H9 (cell line): ENCODE measurements at regions not wholly inside any gene's neighbourhood (a gene's known extent, or its start where the extent isn't known, plus 50 kb on each side); places are given as distances from the start of the nearest gene placed in this dataset.

Experiments
- DNase-seq: peaks from one replicate; pipeline ENCODE4 v3.0.0-alpha.2; 2017
- H2AFZ ChIP-seq: one replicate; pipeline ENCODE4 v1.6.1; 2013; ENCODE audit warnings: mild to moderate bottlenecking, low read length, control low read depth, moderate library complexity
- H2AK5ac ChIP-seq: 2 replicates; pipeline ENCODE4 v1.6.1; 2013; ENCODE audit warnings: low read length, control low read depth, mixed read lengths; ENCODE audit not compliant: insufficient read length
- H2BK120ac ChIP-seq: one replicate; pipeline ENCODE4 v1.6.1; 2013; ENCODE audit warnings: low read depth, mild to moderate bottlenecking, low read length, control low read depth, inconsistent platforms; ENCODE audit not compliant: poor library complexity, severe bottlenecking
- H2BK12ac ChIP-seq: 2 replicates; pipeline ENCODE4 v1.6.1; 2013; ENCODE audit warnings: low read length, control low read depth, mixed read lengths, low read depth; ENCODE audit not compliant: insufficient read length
- H2BK15ac ChIP-seq: 2 replicates; pipeline ENCODE4 v1.6.1; 2013; ENCODE audit warnings: low read depth, low read length, control low read depth
- H2BK20ac ChIP-seq: one replicate; pipeline ENCODE4 v1.6.1; 2013; ENCODE audit warnings: low read depth, mild to moderate bottlenecking, low read length, control low read depth, inconsistent platforms; ENCODE audit not compliant: poor library complexity, severe bottlenecking
- H2BK5ac ChIP-seq: 2 replicates; pipeline ENCODE4 v1.6.1; 2013; ENCODE audit warnings: low read length, control low read depth, mixed read lengths; ENCODE audit not compliant: insufficient read length
- H3K14ac ChIP-seq: 2 replicates; pipeline ENCODE4 v1.6.1; 2013; ENCODE audit warnings: low read length, control low read depth; ENCODE audit not compliant: insufficient read depth
- H3K18ac ChIP-seq: 2 replicates; pipeline ENCODE4 v1.6.1; 2013; ENCODE audit warnings: low read depth, mild to moderate bottlenecking, mixed read lengths, low read length, control low read depth; ENCODE audit not compliant: insufficient read length
- H3K23ac ChIP-seq: 2 replicates; pipeline ENCODE4 v1.6.1; 2013; ENCODE audit warnings: low read length, control low read depth, mixed read lengths, low read depth; ENCODE audit not compliant: insufficient read length
- H3K23me2 ChIP-seq: 2 replicates; pipeline ENCODE4 v1.6.1; 2013; ENCODE audit warnings: low read depth, mild to moderate bottlenecking, mixed read lengths, low read length, control low read depth; ENCODE audit not compliant: insufficient read length, poor library complexity, severe bottlenecking
- H3K27ac ChIP-seq: 2 replicates; pipeline ENCODE4 v1.5.1; 2013; ENCODE audit warnings: low read length, control low read depth, mixed read lengths, low read depth; ENCODE audit not compliant: insufficient read length
- H3K27me3 ChIP-seq: 2 replicates; pipeline ENCODE4 v1.6.1; 2013; ENCODE audit warnings: low read length, control low read depth, inconsistent platforms; ENCODE audit not compliant: insufficient read depth
- H3K4ac ChIP-seq: 2 replicates; pipeline ENCODE4 v1.6.1; 2013; ENCODE audit warnings: low read depth, mild to moderate bottlenecking, control low read depth, inconsistent platforms, low read length, moderate library complexity
- H3K4me1 ChIP-seq: 2 replicates; pipeline ENCODE4 v1.6.1; 2013; ENCODE audit warnings: low read length, control low read depth, inconsistent platforms; ENCODE audit not compliant: insufficient read depth
- H3K4me2 ChIP-seq: 2 replicates; pipeline ENCODE4 v1.6.1; 2013; ENCODE audit warnings: low read length, control low read depth, mixed read lengths; ENCODE audit not compliant: insufficient read length, insufficient read depth
- H3K56ac ChIP-seq: 2 replicates; pipeline ENCODE4 v1.6.1; 2013; ENCODE audit warnings: low read depth, mild to moderate bottlenecking, mixed read lengths, low read length, control low read depth; ENCODE audit not compliant: insufficient read length
- H3K79me1 ChIP-seq: 2 replicates; pipeline ENCODE4 v1.6.1; 2013; ENCODE audit warnings: low read depth, mild to moderate bottlenecking, moderate library complexity, low read length, control low read depth, inconsistent platforms; ENCODE audit not compliant: insufficient read depth, poor library complexity, severe bottlenecking
- H3K79me2 ChIP-seq: 2 replicates; pipeline ENCODE4 v1.6.1; 2013; ENCODE audit warnings: low read length, control low read depth, inconsistent platforms; ENCODE audit not compliant: insufficient read depth
- H3K9ac ChIP-seq: 2 replicates; pipeline ENCODE4 v1.6.1; 2013; ENCODE audit warnings: low read length, control low read depth, mixed read lengths; ENCODE audit not compliant: insufficient read length; ENCODE audit errors: extremely low read depth
- H3K9me3 ChIP-seq: one replicate; pipeline ENCODE4 v1.6.1; 2013; ENCODE audit warnings: low read depth, low read length, inconsistent platforms; ENCODE audit not compliant: control insufficient read depth
- H3T11ph ChIP-seq: one replicate; pipeline ENCODE4 v1.6.1; 2013; ENCODE audit warnings: mild to moderate bottlenecking, low read length, control low read depth, inconsistent platforms
- H4K20me1 ChIP-seq: one replicate; pipeline ENCODE4 v1.6.1; 2013; ENCODE audit not compliant: control insufficient read depth, insufficient read length, insufficient read depth
- H4K5ac ChIP-seq: 2 replicates; pipeline ENCODE4 v1.6.1; 2013; ENCODE audit warnings: low read depth, mild to moderate bottlenecking, mixed read lengths, low read length, control low read depth; ENCODE audit not compliant: insufficient read length
- H4K8ac ChIP-seq: replicated peaks from 2 replicates; pipeline ENCODE4 v1.6.1; 2013; ENCODE audit warnings: low read length, control low read depth, mixed read lengths, low read depth; ENCODE audit not compliant: insufficient read length
- H4K91ac ChIP-seq: 2 replicates; pipeline ENCODE4 v1.6.1; 2013; ENCODE audit warnings: low read depth, mild to moderate bottlenecking, moderate library complexity, mixed read lengths, low read length, control low read depth; ENCODE audit not compliant: insufficient read length
- H3K27ac Mint-ChIP-seq, 3 experiments: 2 replicates in 2 of 3; 3 replicates in 1 of 3; pipeline ENCODE4 v1.8.0; 2020 to 2021; ENCODE audit warnings: mixed read lengths in 3 of 3, mild to moderate bottlenecking in 1 of 3, moderate library complexity in 1 of 3
- H3K27me3 Mint-ChIP-seq: 2 replicates; pipeline ENCODE4 v1.8.0; 2021; ENCODE audit warnings: low read depth, mild to moderate bottlenecking, moderate library complexity, mixed read lengths
- H3K36me3 Mint-ChIP-seq, 3 experiments: 2 replicates in 2 of 3; 3 replicates in 1 of 3; pipeline ENCODE4 v1.8.0; 2020 to 2021; ENCODE audit warnings: low read depth in 3 of 3, mixed read lengths in 3 of 3; ENCODE audit not compliant: insufficient read depth in 1 of 3
- H3K4me1 Mint-ChIP-seq, 2 experiments: 2 replicates each; pipeline ENCODE4 v1.8.0; 2020; ENCODE audit warnings: mixed read lengths in 2 of 2
- H3K4me3 Mint-ChIP-seq, 2 experiments: 2 replicates in 1 of 2; 3 replicates in 1 of 2; pipeline ENCODE4 v1.8.0; 2020 to 2021; ENCODE audit warnings: mild to moderate bottlenecking in 2 of 2, mixed read lengths in 2 of 2, moderate library complexity in 1 of 2
- H3K9me3 Mint-ChIP-seq, 2 experiments: 2 replicates in 1 of 2; 3 replicates in 1 of 2; pipeline ENCODE4 v1.8.0; 2020; ENCODE audit warnings: mild to moderate bottlenecking in 2 of 2, mixed read lengths in 2 of 2, moderate library complexity in 1 of 2
- CTCF ChIP-seq: fragments of 200-600 bp; sonication (generic); conservative IDR thresholded peaks from 3 replicates; pipeline ENCODE4 v1.8.0; 2021; ENCODE audit warnings: antibody characterized with exemption, mild to moderate bottlenecking
- WGBS: extraction: QIAGEN DNeasy Blood & Tissue Kit; methylation state at CpG from one replicate; pipeline ENCODE4 v1.1.7; 2013; ENCODE audit warnings: missing lambda C conversion rate, low lambda C conversion rate, mixed read lengths; ENCODE audit not compliant: insufficient read length; ENCODE audit errors: extremely low coverage; 5-methylcytosine and 5-hydroxymethylcytosine counted together

- H3K9me3 ChIP-seq = no peaks in the 10 kb centered on the region
- H3K4me1 Mint-ChIP-seq = no peaks in the 10 kb centered on the region
- H3K36me3 Mint-ChIP-seq = no peaks in the 10 kb centered on the region
- no peak overlapping the region for H3K27ac Mint-ChIP-seq
- H3K79me1 ChIP-seq = no peaks in the 10 kb centered on the region
- H3K9ac ChIP-seq = no peak overlapping the region
- no peak overlapping the region for H3K4ac ChIP-seq
- H3K4me2 ChIP-seq = no peak overlapping the region
- no peak overlapping the region for H3K27ac ChIP-seq
- no peaks in the 10 kb centered on the region for H3K23me2 ChIP-seq
- no peak overlapping the region for H4K5ac ChIP-seq
- no peaks in the 10 kb centered on the region for H3K27me3 Mint-ChIP-seq
- no peaks in the 10 kb centered on the region for H3K27me3 ChIP-seq
- DNase-seq = no peak
- TF ChIP-seq CTCF = no peak
- no peak overlapping the region for H3K23ac ChIP-seq
- no peak overlapping the region for H4K91ac ChIP-seq
- H2BK120ac ChIP-seq = no peak overlapping the region
- no peak overlapping the region for H3K56ac ChIP-seq
- H2BK15ac ChIP-seq = no peak overlapping the region
- H3K79me2 ChIP-seq = no peaks in the 10 kb centered on the region
- H3K9me3 Mint-ChIP-seq = no peaks in the 10 kb centered on the region
- no peak overlapping the region for H2BK20ac ChIP-seq
- no peak overlapping the region for H3K14ac ChIP-seq
- no peak overlapping the region for H3T11ph ChIP-seq
- no peak overlapping the region for H2BK5ac ChIP-seq
- no CpG with 5 or more reads among the region's 1 CpG for WGBS
- no peaks in the 10 kb centered on the region for H3K4me1 ChIP-seq
- H2AFZ ChIP-seq = no peak overlapping the region
- no peaks in the 10 kb centered on the region for H4K20me1 ChIP-seq
- no peak overlapping the region for H4K8ac ChIP-seq
- H3K4me3 Mint-ChIP-seq = no peak overlapping the region
- no peak overlapping the region for H2BK12ac ChIP-seq
- no peak overlapping the region for H2AK5ac ChIP-seq
- H3K18ac ChIP-seq = no peak overlapping the region
Observed at GRCh38 chr7:81445462-81445861, 324.4 kb downstream of the HGF start.
